IgD-negative memory B cell (primary cell): ENCODE measurements at regions not wholly inside any gene's neighbourhood (a gene's known extent, or its start where the extent isn't known, plus 50 kb on each side); places are given as distances from the start of the nearest gene placed in this dataset.

ENCODE experiments used
- H3K27ac Mint-ChIP-seq, 3 donors: one replicate each; pipeline ENCODE4 v1.8.0; 2020 to 2022; ENCODE audit warnings: mild to moderate bottlenecking in 3 of 3, mixed read lengths in 3 of 3, moderate library complexity in 1 of 3
- H3K27me3 Mint-ChIP-seq: one replicate; pipeline ENCODE4 v1.8.0; 2021; ENCODE audit warnings: mixed read lengths
- H3K36me3 Mint-ChIP-seq: one replicate; pipeline ENCODE4 v1.8.0; 2020; ENCODE audit warnings: mild to moderate bottlenecking, mixed read lengths
- H3K4me1 Mint-ChIP-seq, 3 donors: one replicate each; pipeline ENCODE4 v1.8.0; 2020 to 2022; ENCODE audit warnings: mixed read lengths in 3 of 3, mild to moderate bottlenecking in 1 of 3
- H3K4me3 Mint-ChIP-seq, 4 donors: one replicate each; pipeline ENCODE4 v1.8.0; 2020 to 2022; ENCODE audit warnings: mild to moderate bottlenecking in 4 of 4, mixed read lengths in 4 of 4, moderate library complexity in 3 of 4
- H3K9me3 Mint-ChIP-seq, 3 donors: one replicate each; pipeline ENCODE4 v1.8.0; 2020 to 2021; ENCODE audit warnings: mixed read lengths in 3 of 3, mild to moderate bottlenecking in 1 of 3

DNA sequence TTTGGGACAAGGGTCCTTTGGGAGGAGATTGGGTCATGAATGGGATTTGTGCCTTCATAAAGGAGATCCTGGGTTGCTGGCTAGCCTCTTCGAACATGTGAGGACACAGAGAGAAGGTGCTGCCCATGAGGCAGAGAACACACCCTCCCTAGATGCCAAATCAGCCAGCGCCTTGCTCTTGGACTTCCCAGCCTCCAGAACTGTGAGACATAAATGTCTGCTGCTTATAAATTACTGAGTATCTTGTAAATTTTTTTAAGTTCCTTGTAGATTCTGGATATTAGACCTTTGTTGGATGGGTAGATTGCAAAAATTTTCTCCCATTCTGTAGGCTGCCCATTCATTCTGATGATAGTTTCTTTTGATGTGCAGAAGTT lies 297.5 kb upstream of the FOXQ1 start:
- H3K9me3 Mint-ChIP-seq, result peaks cover 0 to 11% (median 2%) of the 10 kb centered on the region in 3 donors

DNA sequence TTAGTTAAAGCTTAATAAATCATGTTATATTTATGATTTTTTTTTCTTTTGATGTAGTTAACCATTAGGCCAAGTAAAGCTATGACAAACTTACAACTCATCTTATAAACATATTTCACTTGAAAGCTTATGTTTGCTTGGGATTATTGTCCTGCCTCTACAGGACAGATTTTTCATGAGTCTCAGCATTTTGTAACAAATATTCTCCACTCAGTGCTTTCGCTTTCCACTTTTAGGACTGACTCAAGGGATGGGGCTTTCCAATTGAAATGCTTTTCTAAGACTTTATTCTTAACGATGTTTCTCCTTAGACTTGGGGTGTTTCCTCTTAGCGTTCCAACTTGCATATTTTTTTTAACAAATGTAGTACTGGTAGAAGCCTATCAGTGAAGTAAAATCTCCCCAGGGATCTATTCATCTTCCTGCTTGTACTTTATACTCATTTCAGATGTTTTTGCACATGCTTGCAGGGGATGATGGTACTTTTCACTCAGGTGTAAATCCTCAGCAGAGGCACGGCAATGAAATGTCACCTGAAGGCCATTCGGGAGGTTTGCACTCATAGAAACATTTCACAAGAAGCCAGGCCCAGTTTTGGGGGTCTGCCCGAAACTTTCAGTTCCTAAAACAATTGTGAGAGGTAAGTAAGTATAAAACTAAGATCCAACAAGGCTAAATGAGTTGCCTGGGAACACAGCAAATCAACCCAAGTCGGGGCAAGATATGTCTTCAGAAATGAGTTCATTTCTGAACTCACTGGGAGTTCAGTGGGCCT lies 298.1 kb upstream of the FOXQ1 start:
- H3K4me3 Mint-ChIP-seq, result peak overlapping the region in 1 of 4 donors; percentile 22
- peaks cover 2% of the 10 kb centered on the region for H3K36me3 Mint-ChIP-seq
- no peak overlapping the region for H3K27ac Mint-ChIP-seq
- peaks cover 0 to 2% (median 0%) of the 10 kb centered on the region in 3 donors for H3K4me1 Mint-ChIP-seq
- peaks cover 0 to 11% (median 2%) of the 10 kb centered on the region in 3 donors for H3K9me3 Mint-ChIP-seq
- H3K27me3 Mint-ChIP-seq, result peaks cover 5% of the 10 kb centered on the region

More for the DNA sequence above, 297.5 kb upstream of the FOXQ1 start:
- peaks cover 0 to 2% (median 0%) of the 10 kb centered on the region in 3 donors for H3K4me1 Mint-ChIP-seq
- H3K27me3 Mint-ChIP-seq, result peaks cover 5% of the 10 kb centered on the region
- peaks cover 2% of the 10 kb centered on the region for H3K36me3 Mint-ChIP-seq
- no peak overlapping the region for H3K4me3 Mint-ChIP-seq
- H3K27ac Mint-ChIP-seq, result no peak overlapping the region

DNA sequence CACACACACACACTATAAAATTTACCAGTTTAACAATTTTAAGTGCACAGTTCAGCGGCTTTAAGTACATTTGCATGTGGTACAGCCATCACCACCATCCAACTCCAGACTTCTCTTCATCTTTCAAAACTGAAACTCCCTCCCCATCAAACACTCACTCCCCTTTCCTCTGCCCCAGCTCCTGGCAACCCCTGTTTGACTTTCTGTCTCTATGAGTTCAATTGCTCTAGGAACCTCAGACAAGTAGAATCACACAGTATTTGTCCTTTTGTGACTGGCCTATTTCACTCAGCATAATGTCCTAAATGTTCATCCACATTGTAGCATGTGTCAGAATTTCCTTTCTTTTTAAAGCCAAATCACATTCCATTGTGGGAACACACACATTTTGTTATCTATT lies 302.8 kb upstream of the FOXQ1 start:
- Mint-ChIP-seq H3K27me3 (peaks cover 10% of the 10 kb centered on the region), H3K36me3 (peaks cover 2% of the 10 kb centered on the region), H3K9me3 (peaks cover 0 to 3% (median 2%) of the 10 kb centered on the region in 3 donors), H3K27ac (no peak overlapping the region), H3K4me3 (no peak overlapping the region), H3K4me1 (peaks cover 0 to 2% (median 0%) of the 10 kb centered on the region in 3 donors)

DNA sequence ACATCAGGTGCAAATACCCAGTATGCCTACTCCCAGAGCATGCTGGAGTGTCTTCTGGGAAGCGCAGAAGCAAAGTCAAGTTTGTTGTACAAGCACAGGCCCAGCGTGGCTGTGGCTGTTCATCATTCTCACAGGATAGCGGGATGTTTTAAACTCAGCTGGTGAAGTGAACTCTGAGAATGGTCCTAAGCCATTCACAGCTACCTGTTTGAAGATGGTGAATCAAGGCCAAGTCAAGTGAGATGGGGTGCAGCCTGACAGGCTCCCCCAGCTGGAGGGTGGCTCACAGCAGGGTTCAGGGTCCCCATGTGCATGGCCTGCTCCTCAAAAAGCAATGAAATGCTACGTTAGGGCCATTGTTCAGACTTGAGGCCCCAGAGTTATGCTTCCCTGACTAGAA lies 304.7 kb upstream of the FOXQ1 start:
- Mint-ChIP-seq H3K4me1 (no peaks in the 10 kb centered on the region), H3K27ac (no peak overlapping the region), H3K9me3 (no peaks in the 10 kb centered on the region), H3K4me3 (no peak overlapping the region), H3K27me3 (peaks cover 13% of the 10 kb centered on the region), H3K36me3 (no peaks in the 10 kb centered on the region)

DNA sequence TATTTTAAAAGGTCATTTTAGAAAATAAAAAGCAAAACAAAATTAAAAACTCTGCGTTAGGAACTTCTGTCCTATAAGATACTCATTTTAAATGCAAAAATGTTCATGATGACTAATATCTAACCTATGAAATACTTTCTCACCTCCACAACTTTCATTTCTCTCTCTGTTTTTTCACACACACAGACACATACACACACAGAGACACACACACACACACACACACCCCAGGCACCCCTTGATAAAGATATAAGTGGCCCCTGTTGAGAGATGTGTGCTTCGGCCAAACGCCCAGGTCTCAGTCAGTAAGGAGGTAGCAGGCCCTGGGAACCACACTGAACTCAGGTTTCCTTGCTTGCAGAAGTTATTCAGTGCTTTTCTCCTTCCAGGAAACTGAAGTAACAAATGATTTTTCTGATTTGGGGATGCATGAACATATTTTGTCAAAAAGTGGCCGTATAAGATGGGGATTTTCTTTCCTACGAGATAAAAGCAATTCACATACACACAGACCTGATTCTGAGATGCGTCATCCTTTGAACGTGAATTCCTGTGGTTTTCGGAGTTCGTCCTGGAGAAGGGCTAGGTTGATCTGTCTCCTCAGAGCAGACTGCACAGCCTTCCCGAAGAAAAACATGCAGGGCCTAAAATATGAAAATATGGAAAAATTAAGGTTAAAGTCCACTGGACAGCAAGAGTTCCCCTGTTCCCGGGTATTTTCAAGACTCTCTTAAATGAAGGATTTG lies 306.8 kb upstream of the FOXQ1 start:
- no peaks in the 10 kb centered on the region for H3K4me1 Mint-ChIP-seq
- H3K4me3 Mint-ChIP-seq, result no peak overlapping the region
- H3K9me3 Mint-ChIP-seq, result no peaks in the 10 kb centered on the region
- peaks cover 11% of the 10 kb centered on the region for H3K27me3 Mint-ChIP-seq
- H3K36me3 Mint-ChIP-seq, result no peaks in the 10 kb centered on the region
- no peak overlapping the region for H3K27ac Mint-ChIP-seq

DNA sequence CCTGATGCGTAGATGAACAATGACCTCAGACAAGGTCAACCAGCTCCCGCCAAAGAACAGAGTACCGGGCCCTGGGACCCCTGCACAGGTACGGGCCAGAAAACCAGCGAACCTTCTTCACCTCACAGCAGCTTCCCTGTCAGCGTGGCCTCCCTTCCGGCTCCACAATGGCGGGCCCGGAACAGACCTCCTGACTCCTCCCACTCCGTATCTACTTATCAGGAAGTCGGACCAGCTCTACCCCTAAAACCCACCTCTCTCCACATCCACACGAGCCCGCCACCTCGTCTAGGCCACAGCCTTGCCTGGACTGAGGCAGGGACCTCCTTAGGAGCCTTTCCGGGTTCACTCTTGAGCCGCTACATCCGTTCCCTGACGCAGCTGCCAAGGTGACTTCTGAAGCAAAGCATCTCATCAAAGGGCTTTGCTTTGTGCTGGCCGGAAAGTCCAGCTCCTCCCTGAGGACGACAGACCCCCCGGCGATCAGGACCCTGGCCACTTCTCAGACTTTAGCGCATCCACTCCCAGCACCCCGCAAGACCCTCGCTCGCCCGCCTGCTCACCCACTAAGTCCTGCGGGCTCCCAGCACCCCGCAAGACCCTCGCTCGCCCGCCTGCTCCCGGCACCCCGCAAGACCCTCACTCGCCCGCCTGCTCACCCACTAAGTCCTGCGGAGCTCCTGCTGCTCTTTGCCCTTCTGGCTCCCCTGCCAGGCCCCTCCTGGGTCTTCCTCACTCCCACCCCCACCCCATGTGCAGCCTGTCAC lies 308.3 kb upstream of the FOXQ1 start:
- Mint-ChIP-seq H3K27me3 (peaks cover 14% of the 10 kb centered on the region), H3K9me3 (no peaks in the 10 kb centered on the region), H3K4me1 (no peaks in the 10 kb centered on the region), H3K36me3 (no peaks in the 10 kb centered on the region), H3K27ac (no peak overlapping the region), H3K4me3 (no peak overlapping the region)

DNA sequence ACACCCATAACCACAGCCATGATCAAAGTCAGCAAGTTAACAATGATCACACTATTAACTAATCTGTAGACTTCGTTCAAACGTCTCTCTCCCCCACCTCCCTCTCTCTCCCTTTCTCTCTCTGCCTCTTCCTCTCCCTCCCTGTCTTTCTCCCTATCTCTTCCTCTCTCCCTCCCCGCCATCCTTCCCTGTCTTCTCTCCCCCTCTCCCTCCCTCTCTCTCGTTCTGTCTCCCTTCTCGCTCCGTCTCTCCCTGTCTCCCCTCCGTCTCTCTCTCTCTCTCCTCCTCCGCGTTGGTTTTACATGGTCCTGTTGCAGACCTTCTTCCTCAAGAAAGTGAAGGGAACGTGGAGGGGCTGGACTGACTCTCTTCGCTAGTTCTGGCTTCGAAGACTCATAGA lies 308.9 kb upstream of the FOXQ1 start:
- Mint-ChIP-seq H3K4me3 (no peak overlapping the region), H3K4me1 (no peaks in the 10 kb centered on the region), H3K27ac (no peak overlapping the region), H3K27me3 (peaks cover 14% of the 10 kb centered on the region), H3K9me3 (no peaks in the 10 kb centered on the region), H3K36me3 (no peaks in the 10 kb centered on the region)

DNA sequence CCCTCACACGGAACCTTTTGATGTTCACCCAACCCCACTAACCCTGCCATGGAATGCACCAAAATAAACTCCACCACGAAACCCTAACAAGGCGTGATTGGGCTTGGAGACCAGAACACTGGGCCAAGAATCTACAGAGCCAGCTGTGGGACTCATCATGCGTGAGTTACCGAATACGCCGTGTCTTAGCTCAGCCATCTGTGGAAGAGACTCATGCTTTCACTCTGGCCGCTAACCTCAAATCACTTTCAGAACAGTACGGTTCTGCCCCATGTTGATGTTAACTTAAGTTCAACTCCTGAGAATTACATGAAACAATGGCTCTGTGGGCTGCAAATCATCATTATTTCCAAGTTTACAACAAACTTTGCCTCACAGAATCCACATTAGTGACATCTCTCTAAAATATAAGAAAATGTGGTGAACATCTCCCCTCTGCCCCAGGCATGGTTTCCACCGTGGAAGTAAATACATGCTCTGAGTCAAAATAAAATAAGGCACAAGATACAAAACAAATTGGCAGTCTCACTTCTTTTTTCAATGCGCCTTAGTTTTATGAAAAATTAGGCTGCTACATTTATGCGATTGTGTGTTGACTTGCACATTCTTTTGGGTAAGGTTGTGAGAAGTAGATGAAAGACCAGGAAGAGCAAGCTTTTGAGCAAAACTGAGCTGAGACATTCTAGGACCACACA lies 308.9 kb upstream of the EXOC2 start:
- no peaks in the 10 kb centered on the region for H3K9me3 Mint-ChIP-seq
- peaks cover 10% of the 10 kb centered on the region for H3K27me3 Mint-ChIP-seq
- H3K4me3 Mint-ChIP-seq, result no peak overlapping the region
- no peak overlapping the region for H3K27ac Mint-ChIP-seq
- no peaks in the 10 kb centered on the region for H3K4me1 Mint-ChIP-seq
- H3K36me3 Mint-ChIP-seq, result no peaks in the 10 kb centered on the region

DNA sequence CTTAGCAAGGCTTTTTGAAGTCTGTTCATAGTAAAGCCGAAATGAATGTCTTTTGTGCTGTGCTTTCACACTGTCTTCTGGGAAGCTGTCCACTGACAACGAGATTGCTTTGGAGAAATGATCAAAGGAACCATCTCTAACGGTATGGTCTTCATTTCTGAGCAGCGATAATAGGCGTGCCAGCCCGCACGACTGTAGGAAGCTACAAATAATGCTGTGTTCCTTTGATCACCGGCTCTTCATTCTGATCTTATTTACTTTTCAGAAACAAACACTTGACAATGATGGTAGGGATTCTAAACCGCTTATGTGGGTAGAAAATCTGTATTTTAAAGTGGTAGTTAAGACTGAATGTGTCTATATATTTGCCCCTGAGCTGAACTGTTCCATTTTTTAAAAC lies 306.6 kb upstream of the EXOC2 start:
- H3K27ac Mint-ChIP-seq, result no peak overlapping the region
- no peaks in the 10 kb centered on the region for H3K36me3 Mint-ChIP-seq
- H3K27me3 Mint-ChIP-seq, result peaks cover 9% of the 10 kb centered on the region
- H3K4me1 Mint-ChIP-seq, result no peaks in the 10 kb centered on the region
- H3K9me3 Mint-ChIP-seq, result no peaks in the 10 kb centered on the region
- no peak overlapping the region for H3K4me3 Mint-ChIP-seq

DNA sequence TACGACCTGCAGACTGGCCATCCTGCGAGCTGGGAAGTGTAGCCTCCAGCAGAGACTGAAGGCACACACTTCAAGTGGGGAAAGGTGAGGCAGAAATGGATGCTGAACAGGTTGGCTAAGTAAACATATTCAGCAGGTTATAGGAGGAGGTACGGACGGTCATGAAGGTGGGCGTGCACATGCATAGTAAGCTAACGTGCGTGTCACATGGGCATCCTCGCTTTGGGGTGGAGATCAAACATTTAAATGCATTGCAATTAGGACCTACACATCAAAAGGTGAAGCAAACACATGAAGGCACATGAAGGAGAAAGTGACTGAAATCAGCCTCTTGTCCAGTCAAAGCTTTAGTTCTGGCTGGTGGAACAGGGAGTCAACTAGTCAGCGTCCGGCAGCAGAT lies 305.6 kb upstream of the EXOC2 start:
- peaks cover 8% of the 10 kb centered on the region for H3K27me3 Mint-ChIP-seq
- H3K4me1 Mint-ChIP-seq, result no peaks in the 10 kb centered on the region
- no peak overlapping the region for H3K4me3 Mint-ChIP-seq
- H3K27ac Mint-ChIP-seq, result no peak overlapping the region
- H3K36me3 Mint-ChIP-seq, result no peaks in the 10 kb centered on the region
- peaks cover 0 to 4% (median 0%) of the 10 kb centered on the region in 3 donors for H3K9me3 Mint-ChIP-seq

DNA sequence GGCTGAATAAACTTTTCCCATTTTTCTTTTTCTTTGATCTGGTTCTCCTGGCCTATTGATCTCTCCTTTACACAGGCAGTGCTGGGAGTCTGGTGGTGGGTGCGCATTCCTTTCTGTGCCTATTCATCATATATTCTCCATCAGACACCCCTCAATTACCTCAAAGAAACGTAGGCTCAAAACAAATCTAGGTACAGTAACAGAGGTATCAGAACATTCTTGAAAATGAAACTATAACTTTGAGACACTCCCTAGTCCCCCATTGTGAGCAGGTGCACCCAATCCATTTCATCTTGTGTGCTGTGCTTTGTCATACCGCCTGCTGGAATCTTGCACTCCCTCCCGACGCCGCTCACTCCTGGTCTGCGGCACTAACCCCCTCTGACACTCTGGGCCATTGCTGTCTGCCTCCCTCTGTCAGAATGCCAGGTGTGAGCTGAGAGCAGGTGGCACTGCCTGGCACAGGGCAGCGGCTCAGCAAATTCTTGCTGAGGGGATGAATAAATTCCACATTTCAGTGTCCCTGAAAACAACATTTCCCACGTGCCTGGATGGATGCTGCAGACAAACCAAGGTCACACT lies 303.4 kb upstream of the EXOC2 start:
- no peak overlapping the region for H3K27ac Mint-ChIP-seq
- no peaks in the 10 kb centered on the region for H3K4me1 Mint-ChIP-seq
- peaks cover 8% of the 10 kb centered on the region for H3K27me3 Mint-ChIP-seq
- H3K36me3 Mint-ChIP-seq, result no peaks in the 10 kb centered on the region
- H3K4me3 Mint-ChIP-seq, result no peak overlapping the region
- H3K9me3 Mint-ChIP-seq, result peaks cover 0 to 4% (median 0%) of the 10 kb centered on the region in 3 donors

DNA sequence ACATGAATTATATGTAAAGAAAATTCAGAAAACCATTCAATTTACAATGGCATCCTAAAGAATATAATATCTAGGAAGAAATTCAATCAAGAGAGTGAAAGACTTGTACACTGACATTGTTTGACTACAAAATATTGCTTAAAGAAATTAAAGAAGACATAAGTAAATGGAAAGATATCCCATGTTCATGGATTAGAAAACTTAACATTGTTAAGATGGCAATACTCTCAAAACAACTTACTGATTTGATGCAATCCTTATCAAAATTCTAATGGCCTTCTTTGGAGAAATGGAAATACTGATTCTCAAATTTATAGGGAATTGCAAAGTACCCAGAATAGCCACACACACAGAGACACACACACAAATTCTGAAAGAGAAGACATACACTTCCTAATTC lies 298.3 kb upstream of the EXOC2 start:
- Mint-ChIP-seq H3K4me3 (no peak overlapping the region), H3K27ac (no peak overlapping the region), H3K27me3 (peaks cover 10% of the 10 kb centered on the region), H3K4me1 (no peaks in the 10 kb centered on the region), H3K9me3 (peaks cover 1 to 4% (median 4%) of the 10 kb centered on the region in 3 donors), H3K36me3 (no peaks in the 10 kb centered on the region)

DNA sequence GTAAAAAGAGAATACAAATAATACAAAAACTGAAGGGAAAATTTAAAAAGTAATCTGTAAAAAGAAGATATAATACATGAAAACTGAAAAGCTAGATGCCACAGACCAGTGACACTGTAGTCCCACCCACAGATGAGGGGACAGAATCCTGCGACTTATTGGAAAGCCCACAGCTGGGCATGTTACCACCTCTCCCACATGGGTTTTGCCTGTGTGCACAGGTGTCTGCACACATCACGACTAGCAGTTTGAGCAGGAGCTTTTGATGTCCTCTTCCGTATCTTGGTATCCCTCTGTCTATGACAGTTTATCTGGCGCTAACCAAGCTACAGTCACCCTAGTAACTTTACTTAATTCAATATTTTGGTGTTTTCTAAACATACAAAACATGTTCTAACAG lies 291.1 kb upstream of the EXOC2 start:
- Mint-ChIP-seq H3K9me3 (peaks cover 0 to 10% (median 3%) of the 10 kb centered on the region in 3 donors), H3K4me3 (no peak overlapping the region), H3K4me1 (no peaks in the 10 kb centered on the region), H3K27ac (no peak overlapping the region), H3K27me3 (peaks cover 2% of the 10 kb centered on the region), H3K36me3 (no peaks in the 10 kb centered on the region)

DNA sequence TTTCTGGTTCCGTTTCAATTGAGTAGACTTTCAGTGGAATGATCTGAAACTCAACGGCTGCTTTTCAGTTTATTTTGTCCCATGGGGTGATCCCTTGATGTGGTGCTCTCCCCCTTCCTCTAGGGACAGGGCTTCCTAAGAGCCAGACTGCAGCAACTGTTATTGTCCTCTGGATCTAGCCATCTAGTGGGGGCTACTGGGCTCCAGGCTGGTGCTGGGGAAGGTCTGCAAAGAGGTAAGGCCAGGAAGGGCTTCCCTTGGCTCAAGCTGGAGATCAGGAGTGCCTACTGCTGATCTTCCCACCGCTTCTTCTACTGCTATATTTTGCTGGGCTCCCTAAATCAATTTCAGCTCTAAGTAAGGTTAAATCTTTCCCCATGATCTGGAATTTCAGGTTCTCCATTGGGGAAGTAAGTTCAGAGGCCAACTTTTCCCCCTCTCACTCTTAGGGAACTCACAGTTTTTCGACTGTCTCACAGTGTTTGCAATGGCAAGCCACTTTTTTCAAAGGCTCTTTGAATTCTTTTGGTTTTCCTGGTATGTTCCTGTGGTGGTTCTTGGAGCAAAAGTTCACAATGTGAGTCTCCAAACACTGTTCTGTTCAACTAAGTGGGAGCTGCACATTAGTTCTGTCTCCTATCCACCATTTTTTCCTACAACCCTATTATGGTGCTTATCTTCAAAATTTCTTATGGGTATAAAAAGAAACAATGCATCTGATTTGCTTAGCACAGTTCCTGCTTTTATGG lies 286.2 kb upstream of the EXOC2 start:
- no peaks in the 10 kb centered on the region for H3K36me3 Mint-ChIP-seq
- no peak overlapping the region for H3K27ac Mint-ChIP-seq
- H3K4me3 Mint-ChIP-seq, result no peak overlapping the region
- H3K9me3 Mint-ChIP-seq, result peaks cover 12 to 24% (median 16%) of the 10 kb centered on the region in 3 donors
- H3K27me3 Mint-ChIP-seq, result peaks cover 2% of the 10 kb centered on the region
- H3K4me1 Mint-ChIP-seq, result no peaks in the 10 kb centered on the region
